Right renal pelvis (tissue), 4 donors: ENCODE measurements at regions not wholly inside any gene's neighbourhood (a gene's known extent, or its start where the extent isn't known, plus 50 kb on each side); places are given as distances from the start of the nearest gene placed in this dataset.
"Not testable (repeated sequence)": the region's sequence is repeated elsewhere in the genome, so short reads cannot be mapped to it uniquely, and the experiment has no call there.

ENCODE experiments used
- DNase-seq, 4 donors: peaks; one replicate each; pipeline ENCODE4 v3.0.0-alpha.2; 2013; ENCODE audit warnings: low read depth in 4 of 4, low spot score in 3 of 4, missing footprints in 1 of 4

GRCh38 chr9:87195306-87195705, 248.0 kb upstream of the GAS1 start:
- no peak for DNase-seq

GRCh38 chr9:87197349-87198130, 250.2 kb upstream of the GAS1 start:
- DNase-seq = no peak

- DNase-seq = no peak
Observed at GRCh38 chr9:87198716-87199115, 251.4 kb upstream of the GAS1 start.

GRCh38 chr9:87199278-87199677, 252.0 kb upstream of the GAS1 start:
- no peak for DNase-seq

- DNase-seq = no peak
Observed at GRCh38 chr9:87199782-87200181, 252.5 kb upstream of the GAS1 start.

GRCh38 chr9:87201351-87201751, 254.0 kb upstream of the GAS1 start:
- DNase-seq = peak; percentile 53 to 74 (median 62)

GRCh38 chr9:87206064-87206661, 258.9 kb upstream of the GAS1 start:
- no peak for DNase-seq

GRCh38 chr9:87210658-87211057, 263.4 kb upstream of the GAS1 start:
- not testable (repeated sequence) for DNase-seq

- DNase-seq = no peak
Observed at GRCh38 chr9:87211669-87212068, 264.4 kb upstream of the GAS1 start.

GRCh38 chr9:87212605-87213021, 265.3 kb upstream of the GAS1 start:
- no peak for DNase-seq

- DNase-seq = no peak
Observed at GRCh38 chr9:87213948-87214347, 266.6 kb upstream of the GAS1 start.

- no peak for DNase-seq
Observed at GRCh38 chr9:87214991-87215390, 267.7 kb upstream of the GAS1 start.

GRCh38 chr9:87216036-87216435, 268.7 kb upstream of the GAS1 start:
- DNase-seq = no peak

- DNase-seq = no peak
Observed at GRCh38 chr9:87216897-87217455, 269.7 kb upstream of the GAS1 start.

- no peak for DNase-seq
Observed at GRCh38 chr9:87223392-87224246, 274.0 kb upstream of the DAPK1 start.

GRCh38 chr9:87226896-87227295, 270.8 kb upstream of the DAPK1 start:
- no peak for DNase-seq

- no peak for DNase-seq
Observed at GRCh38 chr9:87227456-87227855, 270.2 kb upstream of the DAPK1 start.

GRCh38 chr9:87229108-87229507, 268.6 kb upstream of the DAPK1 start:
- no peak for DNase-seq

GRCh38 chr9:87233431-87233830, 264.2 kb upstream of the DAPK1 start:
- DNase-seq = no peak

- no peak for DNase-seq
Observed at GRCh38 chr9:87233899-87234455, 263.7 kb upstream of the DAPK1 start.

GRCh38 chr9:87234854-87235253, 262.8 kb upstream of the DAPK1 start:
- no peak for DNase-seq
